Limb (tissue), 2 donors: ENCODE measurements at regions not wholly inside any gene's neighbourhood (a gene's known extent, or its start where the extent isn't known, plus 50 kb on each side); places are given as distances from the start of the nearest gene placed in this dataset.
"Not testable (repeated sequence)": the region's sequence is repeated elsewhere in the genome, so short reads cannot be mapped to it uniquely, and the experiment has no call there.

Experiments
- DNase-seq, 2 donors: peaks; one replicate each; pipeline ENCODE4 v3.0.0-alpha.2; 2016; ENCODE audit errors: extremely low spot score in 2 of 2

GRCh38 chr7:68963552-68963951, 634.7 kb upstream of the AUTS2 start:
- DNase-seq, result no peak

- DNase-seq, result no peak
Observed at GRCh38 chr7:68964060-68964459, 634.2 kb upstream of the AUTS2 start.

- no peak for DNase-seq
Observed at GRCh38 chr7:68965351-68965750, 632.9 kb upstream of the AUTS2 start.

GRCh38 chr7:68967598-68967997, 630.7 kb upstream of the AUTS2 start:
- DNase-seq, result no peak

- DNase-seq, result no peak
Observed at GRCh38 chr7:68969571-68969970, 628.7 kb upstream of the AUTS2 start.

GRCh38 chr7:68971634-68972340, 626.5 kb upstream of the AUTS2 start:
- no peak for DNase-seq

GRCh38 chr7:68977385-68978055, 620.8 kb upstream of the AUTS2 start:
- DNase-seq, result peak; percentile 31 to 56

GRCh38 chr7:68978710-68979109, 619.6 kb upstream of the AUTS2 start:
- no peak for DNase-seq

- DNase-seq, result no peak
Observed at GRCh38 chr7:68980011-68980410, 618.3 kb upstream of the AUTS2 start.

- not testable (repeated sequence) for DNase-seq
Observed at GRCh38 chr7:68980432-68980831, 617.8 kb upstream of the AUTS2 start.

- DNase-seq, result no peak
Observed at GRCh38 chr7:68984306-68984705, 614.0 kb upstream of the AUTS2 start.

GRCh38 chr7:68994841-68995240, 603.4 kb upstream of the AUTS2 start:
- no peak for DNase-seq

- DNase-seq, result no peak
Observed at GRCh38 chr7:68998136-68998535, 600.1 kb upstream of the AUTS2 start.

- DNase-seq, result no peak
Observed at GRCh38 chr7:69002416-69002815, 595.9 kb upstream of the AUTS2 start.

- DNase-seq, result no peak
Observed at GRCh38 chr7:69012149-69012548, 586.1 kb upstream of the AUTS2 start.

- DNase-seq, result no peak
Observed at GRCh38 chr7:69017208-69017607, 581.1 kb upstream of the AUTS2 start.

- DNase-seq, result no peak
Observed at GRCh38 chr7:69018200-69018599, 580.1 kb upstream of the AUTS2 start.

- no peak for DNase-seq
Observed at GRCh38 chr7:69019437-69019836, 578.8 kb upstream of the AUTS2 start.

- DNase-seq, result no peak
Observed at GRCh38 chr7:69020536-69020935, 577.7 kb upstream of the AUTS2 start.

- DNase-seq, result no peak
Observed at GRCh38 chr7:69025249-69025648, 573.0 kb upstream of the AUTS2 start.

GRCh38 chr7:69032848-69033247, 565.4 kb upstream of the AUTS2 start:
- DNase-seq, result no peak

GRCh38 chr7:69035826-69036225, 562.4 kb upstream of the AUTS2 start:
- no peak for DNase-seq

- no peak for DNase-seq
Observed at GRCh38 chr7:69036301-69036700, 562.0 kb upstream of the AUTS2 start.
